Spleen (tissue), 11 donors: ENCODE measurements at regions not wholly inside any gene's neighbourhood (a gene's known extent, or its start where the extent isn't known, plus 50 kb on each side); places are given as distances from the start of the nearest gene placed in this dataset.

ENCODE experiments used
- DNase-seq: peaks from one replicate; pipeline ENCODE4 v3.0.0-alpha.2; 2020
- H3K27ac ChIP-seq, 8 donors: fragments of 200-600 bp; sonication (generic) in 7 of 8; 1 replicate in 4 of 8; 2 replicates in 4 of 8; pipeline versions ENCODE4 v1.5.0 to v1.8.0; 2016 to 2021; ENCODE audit warnings: inconsistent platforms in 4 of 8, mild to moderate bottlenecking in 4 of 8, moderate library complexity in 1 of 8
- H3K27me3 ChIP-seq, 7 donors: fragments of 200-600 bp; sonication (generic) in 6 of 7; replicated peaks in 1 of 7; 1 replicate in 4 of 7; 2 replicates in 3 of 7; pipeline versions ENCODE4 v1.5.0 to v1.8.0; 2016 to 2021; ENCODE audit warnings: inconsistent platforms in 3 of 7, mild to moderate bottlenecking in 1 of 7
- H3K36me3 ChIP-seq, 6 donors: fragments of 200-600 bp; sonication (generic) in 5 of 6; 1 replicate in 4 of 6; 2 replicates in 2 of 6; pipeline versions ENCODE4 v1.5.0 to v1.8.0; 2016 to 2021; ENCODE audit warnings: inconsistent platforms in 2 of 6
- H3K4me1 ChIP-seq, 6 donors: fragments of 200-600 bp; sonication (generic) in 5 of 6; 1 replicate in 3 of 6; 2 replicates in 3 of 6; pipeline versions ENCODE4 v1.5.0 to v1.8.0; 2016 to 2021; ENCODE audit warnings: inconsistent platforms in 3 of 6
- H3K4me3 ChIP-seq, 8 donors: fragments of 200-600 bp; sonication (generic) in 7 of 8; 1 replicate in 4 of 8; 2 replicates in 4 of 8; pipeline versions ENCODE4 v1.5.0 to v1.8.0; 2016 to 2021; ENCODE audit warnings: inconsistent platforms in 4 of 8, mild to moderate bottlenecking in 4 of 8, moderate library complexity in 2 of 8
- H3K9me3 ChIP-seq, 8 donors: fragments of 200-600 bp; sonication (generic) in 7 of 8; 1 replicate in 4 of 8; 2 replicates in 4 of 8; pipeline versions ENCODE4 v1.5.0 to v1.8.0; 2016 to 2021; ENCODE audit warnings: inconsistent platforms in 4 of 8
- POLR2A ChIP-seq, 3 donors: fragments of 450-650 bp; IDR thresholded peaks; one replicate each; pipeline ENCODE4 v1.5.1; 2017; ENCODE audit warnings: antibody characterized with exemption in 3 of 3, mild to moderate bottlenecking in 1 of 3
- POLR2AphosphoS5 ChIP-seq, 3 donors: sonication (generic); formaldehyde crosslinking; IDR thresholded peaks; one replicate each; pipeline ENCODE4 v1.5.1; 2017; ENCODE audit warnings: antibody characterized with exemption in 3 of 3
- WGBS, 5 donors: extraction: QIAGEN DNeasy Blood & Tissue Kit in 3 of 5; methylation state at CpG; one replicate each; pipeline versions ENCODE4 v1.1.5 to v1.1.7; 2013 to 2018; 5-methylcytosine and 5-hydroxymethylcytosine counted together
- intact Hi-C: fragments of 100-400 bp; cut with DNase I; formaldehyde crosslinking; loops from one replicate; pipeline ENCODE4 v1.15.0; 2023; ENCODE audit warnings: low total_unique reads
- TF ChIP-seq, protein P1 (sequence below), 11 experiments: fragments of 200-600 bp in 7 of 11; fragments of 450-650 bp in 4 of 11; sonication (generic) in 4 of 11; IDR thresholded peaks in 8 of 11; conservative IDR thresholded peaks in 3 of 11; 1 replicate in 7 of 11; 2 replicates in 4 of 11; pipeline versions ENCODE4 v1.4.0 to v1.8.0; 2016 to 2021; ENCODE audit warnings: antibody characterized with exemption in 11 of 11, inconsistent platforms in 4 of 11, mild to moderate bottlenecking in 1 of 11
- donor health status: healthy with polysubstance abuse.
- donor health status: DM: no; HTN: no; CAD: no; lungs with moderate emphysema.
- donor health status: DM: no; HTN: no; CAD: no.
- donor health status: Bipolar disorder and iron deficiency.
- donor health status: healthy.
- donor health status: DM: no; HTN: no; CAD: no.
- donor health status: DM: yes; HTN: yes; CAD: no.

DNA sequence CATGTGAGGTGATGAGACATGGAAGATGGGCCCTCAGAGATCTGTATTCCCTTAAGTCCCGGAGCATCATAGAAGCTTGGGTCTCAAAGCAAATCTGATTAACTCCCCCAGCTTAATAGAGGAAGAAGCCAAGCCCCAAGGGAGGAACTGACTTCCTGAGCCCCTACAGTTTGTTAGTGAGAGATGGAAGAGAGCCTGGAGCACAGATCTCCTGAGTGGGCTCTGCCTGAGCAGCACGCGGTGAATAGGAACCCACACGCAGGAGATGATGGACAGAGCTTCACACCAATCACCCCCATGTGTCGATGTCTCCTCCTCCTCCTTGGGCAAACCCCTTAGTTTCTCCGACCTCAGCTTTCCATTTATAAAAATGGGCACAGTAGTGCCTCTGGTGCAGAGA lies 50.1 kb upstream of the ATP12A start:
- no peaks in the 10 kb centered on the region for H3K27me3 ChIP-seq
- no peak for DNase-seq
- intact Hi-C loops: no loop called here
- H3K9me3 ChIP-seq: no peaks in the 10 kb centered on the region
- H3K4me1 ChIP-seq: peaks cover 0 to 20% (median 13%) of the 10 kb centered on the region in 6 donors
- no peaks in the 10 kb centered on the region for H3K36me3 ChIP-seq
- H3K4me3 ChIP-seq: no peak overlapping the region
- H3K27ac ChIP-seq: no peak overlapping the region
- WGBS, 5 donors: 75 to 90% (median 84%) methylated on average over 6 of the region's 6 CpGs
- TF ChIP-seq, protein P1, sequence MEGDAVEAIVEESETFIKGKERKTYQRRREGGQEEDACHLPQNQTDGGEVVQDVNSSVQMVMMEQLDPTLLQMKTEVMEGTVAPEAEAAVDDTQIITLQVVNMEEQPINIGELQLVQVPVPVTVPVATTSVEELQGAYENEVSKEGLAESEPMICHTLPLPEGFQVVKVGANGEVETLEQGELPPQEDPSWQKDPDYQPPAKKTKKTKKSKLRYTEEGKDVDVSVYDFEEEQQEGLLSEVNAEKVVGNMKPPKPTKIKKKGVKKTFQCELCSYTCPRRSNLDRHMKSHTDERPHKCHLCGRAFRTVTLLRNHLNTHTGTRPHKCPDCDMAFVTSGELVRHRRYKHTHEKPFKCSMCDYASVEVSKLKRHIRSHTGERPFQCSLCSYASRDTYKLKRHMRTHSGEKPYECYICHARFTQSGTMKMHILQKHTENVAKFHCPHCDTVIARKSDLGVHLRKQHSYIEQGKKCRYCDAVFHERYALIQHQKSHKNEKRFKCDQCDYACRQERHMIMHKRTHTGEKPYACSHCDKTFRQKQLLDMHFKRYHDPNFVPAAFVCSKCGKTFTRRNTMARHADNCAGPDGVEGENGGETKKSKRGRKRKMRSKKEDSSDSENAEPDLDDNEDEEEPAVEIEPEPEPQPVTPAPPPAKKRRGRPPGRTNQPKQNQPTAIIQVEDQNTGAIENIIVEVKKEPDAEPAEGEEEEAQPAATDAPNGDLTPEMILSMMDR (IDR thresholded peaks at IDR 0.05 in 8 of 11, conservative IDR thresholded peaks at IDR 0.05 in 3 of 11): no peak
- no peak for TF ChIP-seq POLR2A (IDR thresholded peaks at IDR 0.05)
- TF ChIP-seq POLR2AphosphoS5 (IDR thresholded peaks at IDR 0.05): no peak
